OCI-LY7 (cell line): ENCODE measurements at regions not wholly inside any gene's neighbourhood (a gene's known extent, or its start where the extent isn't known, plus 50 kb on each side); places are given as distances from the start of the nearest gene placed in this dataset.

ENCODE experiments used
- BruUV-seq: library from RNA; stranded (reverse); fragments of 400-500 nt; replicated peaks from 2 replicates; lab custom pipeline; 2021; lab: Mats Ljungman, UMichigan
- CTCF ChIA-PET: fragments of 300-600 bp; sonication (Branson Sonifier 250); formaldehyde crosslinking; loops from one replicate; lab custom pipeline; 2022; ENCODE audit warnings: antibody characterized with exemption; ENCODE audit not compliant: unreplicated experiment; lab: Charles Lee
- POLR2A ChIA-PET: fragments of 300-600 bp; sonication (Branson Sonifier 250); formaldehyde crosslinking; loops from one replicate; lab custom pipeline; 2022; ENCODE audit warnings: antibody characterized with exemption; lab: Charles Lee
- DNase-seq: peaks from one replicate; pipeline ENCODE4 v3.0.0-alpha.2; 2015; ENCODE audit warnings: low spot score
- H2AFZ ChIP-seq: fragments of 200-600 bp; sonication (generic), shearing (Covaris generic); 2 replicates; pipeline ENCODE4 v1.6.1; 2014; ENCODE audit warnings: mild to moderate bottlenecking, antibody characterized with exemption, low read length, moderate library complexity
- H3K27ac ChIP-seq: fragments of 200-600 bp; sonication (generic); 2 replicates; pipeline ENCODE4 v1.5.1; 2014; ENCODE audit warnings: mixed run types, low read depth, mild to moderate bottlenecking, moderate library complexity, low read length, inconsistent platforms; ENCODE audit not compliant: poor library complexity, severe bottlenecking
- H3K36me3 ChIP-seq: fragments of 200-600 bp; sonication (generic); 2 replicates; pipeline ENCODE4 v1.6.1; 2014; ENCODE audit warnings: mild to moderate bottlenecking, antibody characterized with exemption, low read length, moderate library complexity, mixed read lengths; ENCODE audit not compliant: insufficient read depth
- H3K4me1 ChIP-seq: fragments of 200-600 bp; sonication (generic); 2 replicates; pipeline ENCODE4 v1.5.1; 2014; ENCODE audit warnings: mild to moderate bottlenecking, low read length; ENCODE audit not compliant: insufficient read depth, poor library complexity, severe bottlenecking
- H3K4me2 ChIP-seq: fragments of 200-600 bp; sonication (generic); 2 replicates; pipeline ENCODE4 v1.6.1; 2014; ENCODE audit warnings: mild to moderate bottlenecking, low read length
- H3K4me3 ChIP-seq: fragments of 200-600 bp; sonication (generic); 2 replicates; pipeline ENCODE4 v1.5.1; 2014; ENCODE audit warnings: mild to moderate bottlenecking, low read depth, low read length; ENCODE audit not compliant: poor library complexity, severe bottlenecking
- H3K79me2 ChIP-seq: fragments of 200-600 bp; sonication (generic); 2 replicates; pipeline ENCODE4 v1.6.1; 2016; ENCODE audit warnings: low read depth, mild to moderate bottlenecking, low read length, moderate library complexity, mixed read lengths; ENCODE audit not compliant: insufficient read depth
- H3K9me2 ChIP-seq: fragments of 200-600 bp; sonication (generic); 2 replicates; pipeline ENCODE4 v1.6.1; 2016; ENCODE audit warnings: mild to moderate bottlenecking, low read length, mixed read lengths; ENCODE audit not compliant: insufficient read depth
- H3K9me3 ChIP-seq: fragments of 200-600 bp; sonication (generic); 2 replicates; pipeline ENCODE4 v1.6.1; 2014; ENCODE audit warnings: mild to moderate bottlenecking, mixed run types, low read length, mixed read lengths
- H4K20me1 ChIP-seq: fragments of 200-600 bp; sonication (generic); 2 replicates; pipeline ENCODE4 v1.6.1; 2014; ENCODE audit warnings: mild to moderate bottlenecking, antibody characterized with exemption, low read length, moderate library complexity, mixed read lengths; ENCODE audit not compliant: insufficient read depth
- EZH2phosphoT487 ChIP-seq: fragments of 200-600 bp; sonication (generic); IDR thresholded peaks from 2 replicates; pipeline ENCODE4 v1.6.1; 2018; ENCODE audit warnings: low read depth, borderline replicate concordance, mild to moderate bottlenecking, mixed run types, antibody characterized with exemption, low read length, moderate library complexity, mixed read lengths
- intact Hi-C: fragments of 100-400 bp; cut with micrococcal nuclease; formaldehyde crosslinking; loops from one replicate; pipeline ENCODE4 v1.10.0; 2022; ENCODE audit not compliant: unreplicated experiment
- TF ChIP-seq, protein P1 (sequence below): fragments of 200-600 bp; sonication (generic); conservative IDR thresholded peaks from 2 replicates; pipeline ENCODE4 v1.5.1; 2014; ENCODE audit warnings: mild to moderate bottlenecking, antibody characterized with exemption, low read length, moderate library complexity, mixed read lengths

GRCh38 chr21:25300632-25301031, 306.6 kb downstream of the MRPL39 start:
- no peaks in the 10 kb centered on the region for H3K4me1 ChIP-seq
- no peaks in the 10 kb centered on the region for H3K9me3 ChIP-seq
- no TSS peak for BruUV-seq
- H3K79me2 ChIP-seq, result no peaks in the 10 kb centered on the region
- no peaks in the 10 kb centered on the region for H3K9me2 ChIP-seq
- no peaks in the 10 kb centered on the region for H4K20me1 ChIP-seq
- DNase-seq, result no peak
- ChIA-PET POLR2A (no interaction called here), CTCF (no interaction called here)
- no peak overlapping the region for H3K4me2 ChIP-seq
- H3K36me3 ChIP-seq, result no peaks in the 10 kb centered on the region
- no peak overlapping the region for H3K27ac ChIP-seq
- H3K4me3 ChIP-seq, result no peak overlapping the region
- intact Hi-C loops, result no loop called here
- H2AFZ ChIP-seq, result no peak overlapping the region
- TF ChIP-seq, protein P1, sequence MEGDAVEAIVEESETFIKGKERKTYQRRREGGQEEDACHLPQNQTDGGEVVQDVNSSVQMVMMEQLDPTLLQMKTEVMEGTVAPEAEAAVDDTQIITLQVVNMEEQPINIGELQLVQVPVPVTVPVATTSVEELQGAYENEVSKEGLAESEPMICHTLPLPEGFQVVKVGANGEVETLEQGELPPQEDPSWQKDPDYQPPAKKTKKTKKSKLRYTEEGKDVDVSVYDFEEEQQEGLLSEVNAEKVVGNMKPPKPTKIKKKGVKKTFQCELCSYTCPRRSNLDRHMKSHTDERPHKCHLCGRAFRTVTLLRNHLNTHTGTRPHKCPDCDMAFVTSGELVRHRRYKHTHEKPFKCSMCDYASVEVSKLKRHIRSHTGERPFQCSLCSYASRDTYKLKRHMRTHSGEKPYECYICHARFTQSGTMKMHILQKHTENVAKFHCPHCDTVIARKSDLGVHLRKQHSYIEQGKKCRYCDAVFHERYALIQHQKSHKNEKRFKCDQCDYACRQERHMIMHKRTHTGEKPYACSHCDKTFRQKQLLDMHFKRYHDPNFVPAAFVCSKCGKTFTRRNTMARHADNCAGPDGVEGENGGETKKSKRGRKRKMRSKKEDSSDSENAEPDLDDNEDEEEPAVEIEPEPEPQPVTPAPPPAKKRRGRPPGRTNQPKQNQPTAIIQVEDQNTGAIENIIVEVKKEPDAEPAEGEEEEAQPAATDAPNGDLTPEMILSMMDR, result no peak
- TF ChIP-seq EZH2phosphoT487, result no peak

- Histone ChIP-seq H3K79me2 (no peaks in the 10 kb centered on the region), H3K27ac (no peak overlapping the region), H3K36me3 (no peaks in the 10 kb centered on the region), H3K4me3 (no peak overlapping the region), H3K4me1 (no peaks in the 10 kb centered on the region), H4K20me1 (no peaks in the 10 kb centered on the region), H3K4me2 (no peak overlapping the region), H2AFZ (no peak overlapping the region), H3K9me2 (no peaks in the 10 kb centered on the region), H3K9me3 (no peaks in the 10 kb centered on the region)
- TF ChIP-seq, protein P1, result no peak
- no peak for TF ChIP-seq EZH2phosphoT487
- peak; percentile 3 for DNase-seq
- intact Hi-C loops, result no loop called here
- BruUV-seq, result no TSS peak
- CTCF ChIA-PET, result no interaction called here
- POLR2A ChIA-PET, result no interaction called here
Observed at GRCh38 chr21:25298512-25299491, 308.5 kb downstream of the MRPL39 start.

- Histone ChIP-seq H3K27ac (no peak overlapping the region), H2AFZ (no peak overlapping the region), H4K20me1 (no peaks in the 10 kb centered on the region), H3K4me3 (no peak overlapping the region), H3K9me2 (no peaks in the 10 kb centered on the region), H3K36me3 (no peaks in the 10 kb centered on the region), H3K79me2 (no peaks in the 10 kb centered on the region), H3K4me2 (no peak overlapping the region), H3K4me1 (no peaks in the 10 kb centered on the region), H3K9me3 (no peaks in the 10 kb centered on the region)
- BruUV-seq, result no TSS peak
- POLR2A ChIA-PET, result no interaction called here
- intact Hi-C loops, result no loop called here
- DNase-seq, result no peak
- CTCF ChIA-PET, result no interaction called here
- TF ChIP-seq, protein P1, result no peak
- no peak for TF ChIP-seq EZH2phosphoT487
Observed at GRCh38 chr21:25297117-25297516, 310.2 kb downstream of the MRPL39 start.
